Activated naive CD4-positive, alpha-beta T cell treated with anti-CD3 and anti-CD28 coated beads, Interleukin-2, amount 10 ng/mL, durations not matched to agents 7 days and 5 days (primary cell): ENCODE measurements at regions not wholly inside any gene's neighbourhood (a gene's known extent, or its start where the extent isn't known, plus 50 kb on each side); places are given as distances from the start of the nearest gene placed in this dataset.

Experiments used
- CTCF ChIA-PET: fragments of 350-600 bp; sonication (Branson Sonifier 250); formaldehyde crosslinking; loops from one replicate; lab custom pipeline; 2021; ENCODE audit warnings: antibody characterized with exemption; lab: Charles Lee
- DNase-seq: peaks from one replicate; pipeline ENCODE4 v3.0.0-alpha.2; 2020
- H3K27ac Mint-ChIP-seq: one replicate; pipeline ENCODE4 v1.8.0; 2021; ENCODE audit warnings: mild to moderate bottlenecking, moderate library complexity, mixed read lengths
- H3K27me3 Mint-ChIP-seq: one replicate; pipeline ENCODE4 v1.8.0; 2021; ENCODE audit warnings: mild to moderate bottlenecking, mixed read lengths
- H3K36me3 Mint-ChIP-seq: one replicate; pipeline ENCODE4 v1.8.0; 2021; ENCODE audit warnings: mixed read lengths
- H3K4me1 Mint-ChIP-seq: one replicate; pipeline ENCODE4 v1.8.0; 2021; ENCODE audit warnings: mixed read lengths
- H3K4me3 Mint-ChIP-seq: one replicate; pipeline ENCODE4 v1.8.0; 2021; ENCODE audit warnings: mild to moderate bottlenecking, moderate library complexity, mixed read lengths
- H3K9me3 Mint-ChIP-seq: one replicate; pipeline ENCODE4 v1.8.0; 2021; ENCODE audit warnings: mixed read lengths

DNA sequence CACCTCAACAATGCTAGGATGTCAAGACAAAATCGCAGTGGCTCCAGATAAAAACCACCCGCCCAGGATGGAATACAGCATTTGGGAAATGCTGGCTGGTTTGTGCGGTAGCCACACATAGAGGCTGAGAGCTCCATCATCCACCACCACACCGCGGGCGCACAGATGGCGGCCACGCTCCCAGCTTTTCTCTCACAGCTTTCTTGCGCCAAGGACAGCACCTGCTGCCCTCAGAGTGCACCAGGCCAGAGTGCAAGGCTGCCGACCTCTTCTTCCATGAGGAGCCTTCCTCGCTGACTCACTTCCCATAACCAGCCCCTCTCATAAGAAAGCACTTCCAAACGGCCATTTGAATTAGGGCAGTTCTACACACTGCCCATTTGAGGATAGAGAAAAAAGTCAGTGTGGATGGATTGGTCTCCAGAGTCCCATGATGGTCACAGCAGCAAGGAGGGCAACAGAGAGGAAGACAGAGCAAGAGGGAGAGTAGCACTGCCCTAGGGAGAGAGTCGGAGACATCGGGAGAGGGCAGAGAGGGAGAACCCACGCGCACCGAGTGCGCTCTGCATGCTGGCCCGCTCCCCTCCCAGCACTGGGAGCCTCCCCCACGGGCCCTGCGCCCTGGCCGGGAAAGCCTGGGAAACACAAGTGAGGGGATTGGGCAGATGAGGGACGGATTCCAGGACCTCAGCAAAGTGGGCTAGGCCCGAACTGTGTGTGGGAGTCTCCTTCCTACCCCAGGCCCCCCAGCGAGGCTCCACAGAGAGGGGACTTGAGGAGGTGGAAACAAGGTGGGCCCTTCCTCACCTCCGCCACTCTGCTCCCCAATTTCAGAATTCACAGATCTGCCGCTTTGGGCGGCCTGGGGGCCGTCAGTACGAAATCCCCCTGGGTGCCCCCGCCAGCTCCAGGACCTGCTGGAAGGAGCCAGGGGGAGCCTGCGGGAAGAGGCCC, 156.9 kb downstream of the USP12 start:
- CTCF ChIA-PET, result no interaction called here
- no peak overlapping the region for H3K27ac Mint-ChIP-seq
- DNase-seq, result no peak
- H3K4me1 Mint-ChIP-seq, result no peaks in the 10 kb centered on the region
- no peaks in the 10 kb centered on the region for H3K9me3 Mint-ChIP-seq
- H3K4me3 Mint-ChIP-seq, result no peak overlapping the region
- no peaks in the 10 kb centered on the region for H3K36me3 Mint-ChIP-seq
- peaks cover 14% of the 10 kb centered on the region for H3K27me3 Mint-ChIP-seq

DNA sequence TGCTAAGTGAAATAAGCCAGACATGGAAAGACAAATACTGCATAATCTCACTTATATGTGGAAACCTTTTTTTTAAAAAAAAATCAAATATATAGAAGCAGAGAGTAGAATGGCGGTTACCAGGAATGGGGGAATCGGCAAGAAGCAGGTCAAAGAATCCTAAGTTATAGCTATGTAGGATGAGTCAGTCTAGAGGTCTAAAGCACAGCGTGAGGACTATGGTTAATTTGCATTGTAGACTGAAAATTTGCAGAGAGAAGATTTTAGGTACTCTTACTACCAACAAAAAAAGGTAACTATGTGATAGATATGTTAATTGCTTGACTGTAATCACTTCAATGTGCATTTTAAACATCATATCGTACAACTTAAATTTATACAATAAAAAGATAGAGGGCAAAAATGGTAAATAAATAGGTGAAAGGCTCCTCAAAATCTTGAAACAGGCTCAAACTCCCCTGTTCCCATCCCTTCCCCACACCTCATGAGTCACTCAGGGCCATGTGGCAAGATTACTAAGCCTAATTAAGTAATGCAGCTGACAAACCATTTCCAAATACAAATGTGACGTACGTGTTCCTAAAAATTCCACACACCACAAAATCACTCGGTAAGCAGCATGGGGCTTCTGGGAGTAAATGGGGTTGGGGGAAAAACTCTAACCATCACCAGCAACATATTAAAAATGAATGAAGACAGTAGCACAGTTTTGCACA, 159.0 kb downstream of the USP12 start:
- Mint-ChIP-seq H3K27ac (no peak overlapping the region), H3K4me3 (no peak overlapping the region), H3K9me3 (no peaks in the 10 kb centered on the region), H3K27me3 (peaks cover 11% of the 10 kb centered on the region), H3K36me3 (no peaks in the 10 kb centered on the region), H3K4me1 (no peaks in the 10 kb centered on the region)
- CTCF ChIA-PET, result no interaction called here
- DNase-seq, result no peak

DNA sequence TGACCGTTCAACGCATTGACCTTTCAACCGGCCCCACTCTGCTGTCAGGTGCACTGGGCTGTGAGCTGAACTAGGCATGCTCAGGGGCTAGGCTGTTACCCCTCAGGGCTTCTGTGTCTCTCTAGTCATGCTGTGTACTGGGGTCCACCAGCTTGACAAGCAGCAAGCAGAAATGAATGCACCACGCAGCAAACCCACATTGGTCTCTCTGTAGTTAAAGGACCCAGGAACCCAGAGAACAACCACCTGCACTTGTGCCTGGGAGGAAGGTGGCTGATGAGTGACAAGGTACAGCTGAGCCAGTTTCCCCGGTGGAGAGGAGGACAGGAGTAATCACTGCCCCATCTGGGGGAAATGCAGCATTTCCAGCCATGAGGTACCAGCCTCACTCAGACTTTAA, 159.9 kb downstream of the USP12 start:
- H3K4me3 Mint-ChIP-seq, result no peak overlapping the region
- DNase-seq, result no peak
- H3K27ac Mint-ChIP-seq, result no peak overlapping the region
- H3K27me3 Mint-ChIP-seq, result peaks cover 21% of the 10 kb centered on the region
- H3K4me1 Mint-ChIP-seq, result no peaks in the 10 kb centered on the region
- CTCF ChIA-PET, result no interaction called here
- no peaks in the 10 kb centered on the region for H3K36me3 Mint-ChIP-seq
- no peaks in the 10 kb centered on the region for H3K9me3 Mint-ChIP-seq

DNA sequence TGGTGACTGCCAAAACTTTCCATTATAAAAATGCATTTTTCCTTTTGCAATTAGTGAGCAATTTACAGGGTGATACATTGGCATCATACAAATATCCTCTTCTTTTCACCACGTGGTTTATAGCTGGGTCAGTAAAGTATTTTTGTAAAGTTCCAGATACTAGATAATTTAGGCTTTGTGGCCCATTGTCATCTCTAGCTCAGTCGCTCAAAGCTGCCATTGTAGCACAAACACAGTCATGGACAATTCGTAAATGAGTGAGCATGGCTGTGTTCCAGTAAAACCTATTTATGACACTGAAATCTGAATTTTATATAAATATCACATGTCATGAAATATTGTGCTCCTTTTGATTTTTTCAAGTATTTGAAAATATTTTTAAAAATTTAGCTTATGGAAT, 162.9 kb downstream of the USP12 start:
- no peak for DNase-seq
- CTCF ChIA-PET, result interaction anchor here (1.4 kb wide), 1 partner anchor 353 kb away, joined by 3 read pairs; no protein-coding TSS in a partner anchor
- no peaks in the 10 kb centered on the region for H3K4me1 Mint-ChIP-seq
- no peak overlapping the region for H3K27ac Mint-ChIP-seq
- H3K4me3 Mint-ChIP-seq, result no peak overlapping the region
- H3K27me3 Mint-ChIP-seq, result peaks cover 50% of the 10 kb centered on the region
- no peaks in the 10 kb centered on the region for H3K36me3 Mint-ChIP-seq
- no peaks in the 10 kb centered on the region for H3K9me3 Mint-ChIP-seq

DNA sequence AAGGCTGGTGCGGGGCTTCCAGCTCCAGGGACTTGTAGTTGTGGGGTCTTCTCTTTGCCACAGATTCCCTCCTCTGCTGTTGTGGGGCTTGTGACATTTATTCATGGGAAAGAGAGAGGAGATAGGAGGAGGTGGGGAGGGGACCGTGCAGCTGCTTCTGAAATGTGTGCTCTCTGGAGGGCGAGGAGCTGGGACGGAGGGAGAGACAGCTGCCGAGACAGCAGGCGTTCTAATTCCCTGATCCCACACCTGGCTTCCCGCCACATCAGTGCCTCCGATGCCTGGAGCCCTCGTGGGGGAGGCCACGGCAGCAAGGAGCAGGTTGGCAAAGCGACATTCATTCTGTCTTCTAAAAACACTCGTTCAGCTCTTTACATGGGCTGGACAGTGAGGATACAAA, 164.4 kb downstream of the USP12 start:
- CTCF ChIA-PET, result no interaction called here
- Mint-ChIP-seq H3K9me3 (no peaks in the 10 kb centered on the region), H3K4me1 (no peaks in the 10 kb centered on the region), H3K4me3 (no peak overlapping the region), H3K27ac (no peak overlapping the region), H3K27me3 (peaks cover 54% of the 10 kb centered on the region), H3K36me3 (no peaks in the 10 kb centered on the region)
- no peak for DNase-seq

DNA sequence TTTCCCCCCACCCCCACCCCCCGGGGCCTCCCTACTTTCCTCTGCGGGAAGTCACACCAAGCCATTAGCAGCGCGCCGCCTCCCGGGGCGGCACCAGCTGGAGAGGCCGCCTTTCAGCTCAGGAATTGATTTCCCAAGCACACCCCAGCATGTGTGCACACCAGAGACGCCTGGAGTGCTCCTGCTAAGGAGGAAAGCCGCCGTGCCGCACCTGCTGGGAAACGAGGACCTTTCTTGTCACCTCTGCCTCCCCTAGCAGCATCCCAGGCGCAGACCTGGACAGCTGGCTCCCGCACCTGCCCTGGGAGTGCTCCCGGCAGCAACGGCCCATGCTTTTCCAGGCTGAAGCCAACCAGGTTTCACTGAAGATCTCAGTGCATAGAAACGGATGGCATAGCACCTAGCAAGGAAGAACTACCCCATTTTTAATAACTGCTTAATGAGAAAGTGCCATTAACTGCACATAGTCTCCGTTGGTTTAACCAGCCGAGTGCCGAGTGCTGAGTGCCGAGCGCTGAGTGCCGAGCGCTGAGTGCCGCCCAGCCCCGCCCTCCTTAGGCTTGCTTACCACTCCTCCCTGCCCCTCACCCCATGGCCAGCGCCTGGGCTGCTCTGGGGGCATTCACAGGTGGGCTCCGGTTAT, 165.0 kb downstream of the USP12 start:
- Mint-ChIP-seq H3K4me3 (no peak overlapping the region), H3K9me3 (no peaks in the 10 kb centered on the region), H3K36me3 (no peaks in the 10 kb centered on the region), H3K4me1 (no peaks in the 10 kb centered on the region), H3K27ac (no peak overlapping the region), H3K27me3 (peaks cover 56% of the 10 kb centered on the region)
- CTCF ChIA-PET, result no interaction called here
- no peak for DNase-seq

DNA sequence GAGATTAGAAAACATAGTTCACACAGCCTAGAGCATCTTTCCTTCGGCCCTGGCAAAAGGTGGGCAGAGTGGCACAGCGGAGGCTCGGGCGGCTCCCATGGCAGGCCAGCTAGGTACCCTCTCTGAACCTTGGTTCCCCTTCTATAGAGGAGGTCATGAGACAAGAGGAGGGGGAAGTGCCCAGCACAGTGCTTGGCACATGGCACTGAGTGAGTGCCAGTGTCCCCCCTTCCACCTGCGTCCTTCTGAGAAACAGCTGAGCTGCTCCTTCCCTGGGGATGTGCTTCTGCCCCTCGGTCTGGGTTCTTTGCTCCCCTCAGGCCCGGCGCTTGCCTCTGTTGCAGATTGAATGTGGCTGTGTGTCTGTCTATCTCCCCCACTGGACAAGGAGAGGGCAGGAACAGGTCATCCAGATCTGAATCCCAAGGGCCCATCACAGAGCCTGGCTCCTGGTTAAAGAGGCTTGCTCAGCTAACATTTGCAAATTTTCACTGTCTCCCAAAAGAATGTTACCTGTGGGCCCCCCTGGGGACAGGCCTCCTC, 165.6 kb downstream of the USP12 start:
- Mint-ChIP-seq H3K36me3 (no peaks in the 10 kb centered on the region), H3K9me3 (no peaks in the 10 kb centered on the region), H3K4me1 (no peaks in the 10 kb centered on the region), H3K27me3 (peaks cover 57% of the 10 kb centered on the region), H3K27ac (no peak overlapping the region), H3K4me3 (no peak overlapping the region)
- CTCF ChIA-PET, result interaction anchor here (0.8 kb wide), 1 partner anchor 21 kb away, joined by 3 read pairs; no protein-coding TSS in a partner anchor
- no peak for DNase-seq

DNA sequence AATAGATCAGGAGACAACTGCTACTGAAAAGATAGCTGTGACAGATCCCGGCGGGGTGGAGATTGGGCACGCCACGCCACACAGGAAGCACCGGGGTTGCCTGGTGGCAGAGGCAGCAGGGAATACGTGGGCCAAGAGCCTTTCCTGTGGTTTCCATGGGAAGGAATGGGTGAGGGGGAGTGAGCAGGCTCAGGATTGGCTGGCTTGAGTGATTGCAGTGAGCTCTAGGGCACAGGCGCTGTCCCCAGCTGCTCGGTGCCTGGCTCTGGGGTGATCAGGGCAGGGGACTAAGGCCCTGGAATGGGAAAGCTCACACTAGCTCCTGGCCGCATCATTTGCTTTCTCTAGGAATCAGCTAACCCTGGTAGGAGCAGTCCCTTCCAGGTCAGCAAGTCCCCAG, 166.1 kb downstream of the USP12 start:
- Mint-ChIP-seq H3K4me1 (no peaks in the 10 kb centered on the region), H3K9me3 (no peaks in the 10 kb centered on the region), H3K4me3 (no peak overlapping the region), H3K27me3 (peaks cover 60% of the 10 kb centered on the region), H3K36me3 (no peaks in the 10 kb centered on the region), H3K27ac (no peak overlapping the region)
- CTCF ChIA-PET, result interaction anchor here (0.8 kb wide), 1 partner anchor 20 kb away, joined by 3 read pairs; no protein-coding TSS in a partner anchor
- DNase-seq, result no peak

DNA sequence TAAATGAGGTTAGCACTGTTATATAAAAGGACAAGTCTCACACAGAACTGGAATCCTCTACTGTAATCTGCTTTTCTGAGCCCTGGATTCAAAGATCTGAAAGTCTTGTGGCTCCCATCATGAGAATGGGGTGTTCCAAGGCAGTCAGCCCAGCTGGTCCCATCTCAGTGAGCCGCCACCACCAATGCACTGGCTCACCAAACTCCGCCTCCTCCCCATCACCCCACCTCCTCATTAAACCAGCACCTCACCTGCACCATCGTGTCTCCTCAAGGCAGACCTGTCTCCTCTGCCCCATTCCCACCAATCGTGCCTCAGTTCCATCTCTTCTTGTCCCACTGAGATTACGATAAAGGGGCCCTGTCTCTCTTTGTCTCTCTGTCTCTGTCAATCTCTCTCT, 166.7 kb downstream of the USP12 start:
- Mint-ChIP-seq H3K27me3 (peaks cover 61% of the 10 kb centered on the region), H3K9me3 (no peaks in the 10 kb centered on the region), H3K4me3 (no peak overlapping the region), H3K36me3 (no peaks in the 10 kb centered on the region), H3K27ac (no peak overlapping the region), H3K4me1 (no peaks in the 10 kb centered on the region)
- CTCF ChIA-PET, result no interaction called here
- no peak for DNase-seq

DNA sequence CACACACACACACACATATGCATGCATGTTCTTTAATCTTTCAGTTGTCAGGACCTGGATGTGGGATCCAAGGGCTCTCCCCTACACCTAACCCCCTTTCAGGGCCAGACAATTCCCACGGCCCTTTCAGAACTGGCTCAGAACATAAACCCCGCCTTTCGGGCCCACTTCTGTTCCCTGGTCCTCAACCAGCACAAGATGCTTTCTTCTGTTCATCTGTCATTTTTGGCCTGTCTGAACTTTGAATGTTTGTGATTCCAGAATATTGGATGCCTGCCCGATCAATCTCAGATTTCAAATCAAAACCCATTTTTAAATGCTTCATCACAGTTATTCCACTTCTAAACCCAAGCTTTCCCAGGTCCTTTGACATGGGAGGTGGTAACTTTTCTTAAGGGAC, 167.3 kb downstream of the USP12 start:
- H3K27me3 Mint-ChIP-seq, result peaks cover 61% of the 10 kb centered on the region
- no peaks in the 10 kb centered on the region for H3K36me3 Mint-ChIP-seq
- H3K4me1 Mint-ChIP-seq, result no peaks in the 10 kb centered on the region
- no peaks in the 10 kb centered on the region for H3K9me3 Mint-ChIP-seq
- CTCF ChIA-PET, result interaction anchor here (1.5 kb wide), 1 partner anchor 19 kb away, joined by 3 read pairs; no protein-coding TSS in a partner anchor
- DNase-seq, result no peak
- H3K27ac Mint-ChIP-seq, result no peak overlapping the region
- no peak overlapping the region for H3K4me3 Mint-ChIP-seq

DNA sequence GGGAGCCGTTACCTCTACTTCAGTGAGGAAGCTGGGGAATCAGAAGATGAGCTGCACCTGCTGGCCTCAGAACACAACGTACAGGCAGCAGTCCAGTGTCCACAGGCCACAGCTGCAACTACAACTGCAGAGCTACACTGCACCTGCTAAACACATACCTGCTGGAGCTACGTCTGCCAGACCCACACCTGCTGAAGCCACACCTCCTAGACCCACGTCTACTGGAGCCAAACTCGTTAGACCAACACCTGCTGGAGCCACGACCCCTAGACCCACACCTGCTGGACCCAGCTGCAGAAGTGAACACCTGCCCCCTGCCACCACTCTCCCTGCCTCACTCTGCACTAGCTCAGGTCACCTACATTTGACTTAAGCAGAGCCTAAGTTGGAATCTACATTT, 169.9 kb downstream of the USP12 start:
- Mint-ChIP-seq H3K9me3 (no peaks in the 10 kb centered on the region), H3K4me3 (no peak overlapping the region), H3K27me3 (peaks cover 57% of the 10 kb centered on the region), H3K36me3 (no peaks in the 10 kb centered on the region), H3K4me1 (peaks cover 8% of the 10 kb centered on the region), H3K27ac (no peak overlapping the region)
- DNase-seq, result no peak
- CTCF ChIA-PET, result interaction anchor here (0.8 to 0.9 kb wide), 2 partner anchors 14 to 269 kb away, joined by 3 read pairs; partner anchors contain the start of gene RASL11A

DNA sequence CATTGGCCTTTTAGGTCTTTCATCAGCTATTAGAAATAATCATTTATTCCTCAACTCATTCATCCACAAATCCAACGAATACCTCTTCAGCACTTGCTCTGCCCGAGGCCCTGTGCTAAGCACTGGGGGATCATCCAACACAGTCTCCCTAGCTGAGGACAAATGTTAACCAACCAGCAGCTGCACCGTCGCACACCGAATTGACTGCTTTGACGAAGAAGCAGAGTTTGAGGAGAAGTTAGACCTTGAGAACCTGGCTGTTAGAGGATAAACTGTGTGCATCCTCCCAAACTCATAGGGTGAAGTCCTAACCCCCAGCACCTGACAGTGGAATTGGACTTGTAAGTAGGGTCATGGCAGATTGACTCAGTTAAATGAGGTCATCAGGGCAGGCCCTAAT, 170.9 kb downstream of the USP12 start:
- Mint-ChIP-seq H3K27ac (no peak overlapping the region), H3K36me3 (no peaks in the 10 kb centered on the region)
- CTCF ChIA-PET, result interaction anchor here (1.4 kb wide), 1 partner anchor 54 kb away, joined by 4 read pairs; no protein-coding TSS in a partner anchor

DNA sequence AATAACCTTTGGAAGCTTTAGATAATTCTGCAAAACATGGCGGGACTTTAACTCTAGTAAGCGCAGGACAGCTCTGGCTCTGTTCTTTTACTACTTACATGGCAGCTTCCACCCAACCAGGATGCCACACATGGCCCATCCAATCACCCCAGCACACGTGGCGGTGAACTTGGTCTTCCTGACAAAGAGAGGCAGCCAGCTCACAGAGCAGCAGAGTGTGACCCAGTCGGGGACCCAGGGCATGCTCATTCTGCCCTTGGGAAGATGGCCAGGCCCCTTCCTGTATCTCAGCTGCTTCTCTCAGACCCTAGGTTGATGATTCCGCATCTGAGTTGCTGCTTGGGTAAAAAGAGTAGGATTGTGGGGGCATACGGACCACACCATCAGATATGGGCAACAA, 172.1 kb downstream of the USP12 start:
- H3K4me1 Mint-ChIP-seq, result peaks cover 8% of the 10 kb centered on the region
- H3K4me3 Mint-ChIP-seq, result no peak overlapping the region
- CTCF ChIA-PET, result no interaction called here
- no peaks in the 10 kb centered on the region for H3K9me3 Mint-ChIP-seq
- no peak overlapping the region for H3K27ac Mint-ChIP-seq
- no peak for DNase-seq
- peaks cover 39% of the 10 kb centered on the region for H3K27me3 Mint-ChIP-seq
- H3K36me3 Mint-ChIP-seq, result no peaks in the 10 kb centered on the region

More for the DNA sequence above, 170.9 kb downstream of the USP12 start:
- DNase-seq, result no peak
- H3K9me3 Mint-ChIP-seq, result no peaks in the 10 kb centered on the region
- no peak overlapping the region for H3K4me3 Mint-ChIP-seq
- H3K27me3 Mint-ChIP-seq, result peaks cover 47% of the 10 kb centered on the region
- peaks cover 8% of the 10 kb centered on the region for H3K4me1 Mint-ChIP-seq

DNA sequence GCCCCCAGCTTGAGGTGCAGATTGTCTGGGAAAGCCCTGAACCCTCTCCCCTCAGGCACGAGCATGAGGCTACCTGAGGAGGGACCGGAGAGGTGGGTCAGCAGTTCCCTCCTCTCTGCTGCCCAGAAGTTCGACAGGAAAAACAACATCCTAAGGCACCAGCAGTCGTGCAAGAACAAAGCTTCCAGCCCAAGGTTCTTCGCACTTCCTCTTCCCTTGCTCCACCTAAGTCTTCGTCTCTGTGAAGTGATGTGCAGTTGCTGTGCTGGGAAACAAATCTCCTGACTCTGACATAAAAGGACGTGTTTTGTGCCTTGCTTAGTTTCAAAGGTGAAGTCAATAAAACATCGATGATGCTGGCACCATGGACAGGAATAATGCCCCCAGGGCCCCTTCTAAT, 173.3 kb downstream of the USP12 start:
- H3K36me3 Mint-ChIP-seq, result no peaks in the 10 kb centered on the region
- H3K4me1 Mint-ChIP-seq, result peaks cover 8% of the 10 kb centered on the region
- H3K27ac Mint-ChIP-seq, result no peak overlapping the region
- H3K4me3 Mint-ChIP-seq, result no peak overlapping the region
- DNase-seq, result no peak
- no peaks in the 10 kb centered on the region for H3K9me3 Mint-ChIP-seq
- peaks cover 34% of the 10 kb centered on the region for H3K27me3 Mint-ChIP-seq
- CTCF ChIA-PET, result interaction anchor here (0.8 kb wide), 1 partner anchor 13 kb away, joined by 3 read pairs; no protein-coding TSS in a partner anchor
